ENCODE measurements at regions not wholly inside any gene's neighbourhood (a gene's known extent, or its start where the extent isn't known, plus 50 kb on each side); places are given as distances from the start of the nearest gene placed in this dataset.

DNA sequence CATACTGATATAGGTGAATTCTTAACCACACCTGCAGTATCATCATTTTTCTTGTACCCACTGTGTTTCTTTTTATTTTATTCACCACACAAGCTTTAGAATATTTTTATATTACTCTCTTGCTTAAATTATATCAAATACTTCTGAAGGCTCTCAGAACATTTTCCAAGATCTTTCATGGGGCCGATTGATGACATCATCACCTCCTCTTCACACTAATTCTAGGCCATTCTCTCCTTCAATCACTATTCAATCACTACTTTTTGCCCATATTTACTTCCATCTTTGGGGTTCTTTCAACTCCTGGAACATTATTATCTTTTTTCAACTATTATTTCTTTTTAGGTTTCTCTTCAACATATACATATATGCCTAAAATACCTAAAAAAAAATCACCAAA lies 1438.8 kb upstream of the ALCAM start:
- Histone ChIP-seq H3K36me3 (ENCODE audit: control insufficient read depth, insufficient read depth, low read length) (no peaks in the 10 kb centered on the region), H3K9me3 (ENCODE audit: control insufficient read depth, low read depth, low read length) (no peaks in the 10 kb centered on the region), H3K4me1 (ENCODE audit: control insufficient read depth, insufficient read depth, low read length) (no peaks in the 10 kb centered on the region), H3K27ac (ENCODE audit: low read length) (no peak overlapping the region), H3K4me3 (ENCODE audit: low read length) (no peak overlapping the region), H3K27me3 (ENCODE audit: control insufficient read depth, insufficient read depth, low read length) (no peaks in the 10 kb centered on the region)
- DNase-seq, result no peak
- 78% methylated on average over 1 of the region's 1 CpG for WGBS (ENCODE audit: insufficient coverage, low lambda C conversion rate)

DNA sequence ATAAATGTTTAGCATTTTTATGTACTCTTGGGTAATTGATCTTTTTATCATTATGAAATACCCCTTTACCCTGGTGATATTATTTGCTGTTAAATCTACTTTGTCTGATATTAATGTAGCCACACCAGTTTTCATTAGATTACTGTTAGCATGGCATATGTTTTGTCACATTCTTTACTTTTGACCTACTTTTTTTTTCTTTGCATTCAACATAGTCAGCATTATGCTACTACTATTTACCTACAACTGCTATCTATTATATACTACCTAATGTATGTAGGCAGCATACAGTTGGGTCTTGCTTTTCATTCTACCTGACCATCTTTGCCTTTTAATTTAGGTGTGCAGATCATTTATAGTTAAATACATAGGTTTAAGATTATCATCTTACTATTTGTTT lies 1429.6 kb upstream of the ALCAM start:
- no peaks in the 10 kb centered on the region for H3K27me3 ChIP-seq (ENCODE audit: control insufficient read depth, insufficient read depth, low read length)
- H3K9me3 ChIP-seq (ENCODE audit: control insufficient read depth, low read depth, low read length), result no peaks in the 10 kb centered on the region
- H3K4me3 ChIP-seq (ENCODE audit: low read length), result no peak overlapping the region
- H3K36me3 ChIP-seq (ENCODE audit: control insufficient read depth, insufficient read depth, low read length), result no peaks in the 10 kb centered on the region
- no peak for DNase-seq
- no peaks in the 10 kb centered on the region for H3K4me1 ChIP-seq (ENCODE audit: control insufficient read depth, insufficient read depth, low read length)
- H3K27ac ChIP-seq (ENCODE audit: low read length), result no peak overlapping the region

DNA sequence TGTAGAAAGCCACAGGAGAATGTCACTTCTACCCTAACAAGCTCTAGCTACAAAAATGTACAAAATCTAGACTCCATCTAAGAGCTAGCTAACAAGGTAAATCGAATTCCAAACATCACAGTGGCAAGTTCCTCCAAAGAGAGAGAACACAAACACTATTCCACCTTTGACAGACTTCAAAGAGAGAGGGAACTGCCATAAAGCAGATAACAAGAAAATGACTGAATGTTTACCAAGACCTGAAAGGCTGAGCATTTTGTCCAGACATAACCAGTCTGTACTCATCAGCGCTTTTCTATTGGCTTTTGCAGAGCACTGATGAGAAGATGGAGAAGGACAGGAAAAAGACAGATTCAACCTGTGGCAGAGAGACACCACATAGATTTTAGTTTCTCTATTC lies 1419.6 kb upstream of the ALCAM start:
- Histone ChIP-seq H3K4me1 (ENCODE audit: control insufficient read depth, insufficient read depth, low read length) (no peaks in the 10 kb centered on the region), H3K27ac (ENCODE audit: low read length) (no peak overlapping the region), H3K36me3 (ENCODE audit: control insufficient read depth, insufficient read depth, low read length) (no peaks in the 10 kb centered on the region), H3K4me3 (ENCODE audit: low read length) (no peak overlapping the region), H3K9me3 (ENCODE audit: control insufficient read depth, low read depth, low read length) (no peaks in the 10 kb centered on the region), H3K27me3 (ENCODE audit: control insufficient read depth, insufficient read depth, low read length) (no peaks in the 10 kb centered on the region)
- no CpG with 5 or more reads among the region's 2 CpGs for WGBS (ENCODE audit: insufficient coverage, low lambda C conversion rate)
- no peak for DNase-seq

GRCh38 chr3:103949693-103950092 lies 1417.0 kb upstream of the ALCAM start:
- Histone ChIP-seq H3K27me3 (ENCODE audit: control insufficient read depth, insufficient read depth, low read length) (no peaks in the 10 kb centered on the region), H3K4me1 (ENCODE audit: control insufficient read depth, insufficient read depth, low read length) (no peaks in the 10 kb centered on the region), H3K9me3 (ENCODE audit: control insufficient read depth, low read depth, low read length) (no peaks in the 10 kb centered on the region), H3K4me3 (ENCODE audit: low read length) (no peak overlapping the region), H3K27ac (ENCODE audit: low read length) (no peak overlapping the region), H3K36me3 (ENCODE audit: control insufficient read depth, insufficient read depth, low read length) (no peaks in the 10 kb centered on the region)
- WGBS (ENCODE audit: insufficient coverage, low lambda C conversion rate), result no CpG with 5 or more reads among the region's 1 CpG
- DNase-seq, result no peak

DNA sequence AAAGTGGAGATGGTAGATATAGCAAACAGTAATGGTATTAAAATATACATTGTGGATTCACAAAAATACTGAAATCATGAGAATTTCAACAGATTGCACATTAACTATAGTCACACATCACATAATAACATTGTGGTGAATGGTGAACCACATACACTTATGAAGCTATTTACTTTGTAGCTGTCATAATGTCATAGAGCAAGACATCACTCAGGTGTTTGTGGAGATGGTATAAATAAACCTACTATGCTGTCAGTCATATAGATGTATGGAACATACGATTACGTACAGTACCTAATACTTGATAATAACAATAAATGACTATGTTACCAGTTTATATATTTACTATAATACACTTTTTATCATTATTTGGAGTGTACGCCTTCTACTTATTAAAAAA lies 1416.0 kb upstream of the ALCAM start:
- H3K4me1 ChIP-seq (ENCODE audit: control insufficient read depth, insufficient read depth, low read length), result no peaks in the 10 kb centered on the region
- H3K27ac ChIP-seq (ENCODE audit: low read length), result no peak overlapping the region
- no peaks in the 10 kb centered on the region for H3K27me3 ChIP-seq (ENCODE audit: control insufficient read depth, insufficient read depth, low read length)
- DNase-seq, result no peak
- 43% methylated on average over 1 of the region's 3 CpGs for WGBS (ENCODE audit: insufficient coverage, low lambda C conversion rate)
- no peak overlapping the region for H3K4me3 ChIP-seq (ENCODE audit: low read length)
- no peaks in the 10 kb centered on the region for H3K36me3 ChIP-seq (ENCODE audit: control insufficient read depth, insufficient read depth, low read length)
- H3K9me3 ChIP-seq (ENCODE audit: control insufficient read depth, low read depth, low read length), result no peaks in the 10 kb centered on the region

DNA sequence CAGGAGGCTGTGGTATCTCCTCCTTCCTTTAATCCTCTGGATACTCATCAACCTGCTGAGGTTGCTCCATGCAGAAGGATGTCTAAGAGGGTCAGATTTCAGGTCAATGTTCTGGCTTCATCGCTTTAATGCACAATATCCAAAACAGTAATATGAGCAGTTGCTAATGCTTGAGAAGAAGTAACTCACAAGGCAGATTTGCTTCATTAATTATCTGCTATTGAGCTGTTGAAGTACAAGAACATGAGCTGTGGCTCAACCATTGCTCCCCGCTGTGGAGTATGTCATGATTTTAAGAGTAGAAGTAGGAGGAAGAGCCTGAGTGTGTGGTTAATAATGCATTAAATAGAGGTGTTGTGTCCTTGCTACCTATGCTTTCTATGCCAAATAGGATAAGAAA lies 1412.9 kb upstream of the ALCAM start:
- H3K27me3 ChIP-seq (ENCODE audit: control insufficient read depth, insufficient read depth, low read length), result no peaks in the 10 kb centered on the region
- H3K4me3 ChIP-seq (ENCODE audit: low read length), result no peak overlapping the region
- no peak overlapping the region for H3K27ac ChIP-seq (ENCODE audit: low read length)
- H3K36me3 ChIP-seq (ENCODE audit: control insufficient read depth, insufficient read depth, low read length), result no peaks in the 10 kb centered on the region
- H3K9me3 ChIP-seq (ENCODE audit: control insufficient read depth, low read depth, low read length), result no peaks in the 10 kb centered on the region
- H3K4me1 ChIP-seq (ENCODE audit: control insufficient read depth, insufficient read depth, low read length), result no peaks in the 10 kb centered on the region
- 83% methylated on average over 1 of the region's 2 CpGs for WGBS (ENCODE audit: insufficient coverage, low lambda C conversion rate)
- no peak for DNase-seq

DNA sequence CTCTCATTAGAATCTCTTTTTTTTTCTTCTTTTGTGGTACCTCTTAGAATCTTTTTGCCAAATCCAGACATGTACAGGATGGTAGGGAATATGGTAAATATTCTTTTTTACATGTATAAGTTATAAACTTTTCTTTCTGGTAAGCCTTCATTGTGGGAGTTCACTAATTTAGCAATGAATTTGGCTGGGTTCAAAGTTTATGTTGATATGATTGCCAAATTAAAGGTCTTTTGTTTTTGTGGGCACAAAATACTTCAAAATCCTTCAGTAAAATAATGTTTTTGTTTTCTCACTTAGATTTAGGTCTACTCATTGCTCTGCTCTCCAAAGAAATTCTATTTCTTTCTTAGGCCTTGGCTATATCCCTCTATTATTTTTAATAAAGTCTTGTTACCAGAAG lies 1405.9 kb upstream of the ALCAM start:
- H3K36me3 ChIP-seq (ENCODE audit: control insufficient read depth, insufficient read depth, low read length), result no peaks in the 10 kb centered on the region
- no peaks in the 10 kb centered on the region for H3K4me1 ChIP-seq (ENCODE audit: control insufficient read depth, insufficient read depth, low read length)
- no peak for DNase-seq
- no peaks in the 10 kb centered on the region for H3K27me3 ChIP-seq (ENCODE audit: control insufficient read depth, insufficient read depth, low read length)
- H3K4me3 ChIP-seq (ENCODE audit: low read length), result no peak overlapping the region
- no peaks in the 10 kb centered on the region for H3K9me3 ChIP-seq (ENCODE audit: control insufficient read depth, low read depth, low read length)
- H3K27ac ChIP-seq (ENCODE audit: low read length), result no peak overlapping the region

DNA sequence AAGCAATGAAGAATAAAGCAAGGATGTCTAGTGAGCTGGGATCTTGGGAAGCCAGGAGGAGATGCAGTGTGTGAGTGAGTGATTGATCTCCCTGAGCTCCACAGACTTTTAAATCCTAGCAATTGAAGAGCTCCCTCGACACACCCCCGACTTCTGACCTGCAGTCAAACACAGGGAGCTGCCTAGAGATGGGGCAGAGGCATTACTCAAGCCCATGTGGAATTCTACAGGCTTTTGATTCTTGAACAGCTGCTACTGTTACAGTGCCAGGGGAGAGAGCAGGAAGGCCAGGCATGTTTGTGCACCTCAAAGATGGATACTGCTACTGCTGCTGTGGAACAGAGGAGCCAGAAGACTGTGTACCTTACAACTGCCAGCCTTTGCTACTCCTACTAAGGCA lies 1403.1 kb upstream of the ALCAM start:
- no peak for DNase-seq
- H3K4me1 ChIP-seq (ENCODE audit: control insufficient read depth, insufficient read depth, low read length), result no peaks in the 10 kb centered on the region
- H3K27me3 ChIP-seq (ENCODE audit: control insufficient read depth, insufficient read depth, low read length), result no peaks in the 10 kb centered on the region
- no CpG with 5 or more reads among the region's 2 CpGs for WGBS (ENCODE audit: insufficient coverage, low lambda C conversion rate)
- no peaks in the 10 kb centered on the region for H3K36me3 ChIP-seq (ENCODE audit: control insufficient read depth, insufficient read depth, low read length)
- H3K9me3 ChIP-seq (ENCODE audit: control insufficient read depth, low read depth, low read length), result no peaks in the 10 kb centered on the region
- H3K4me3 ChIP-seq (ENCODE audit: low read length), result no peak overlapping the region
- no peak overlapping the region for H3K27ac ChIP-seq (ENCODE audit: low read length)

- Histone ChIP-seq H3K36me3 (ENCODE audit: control insufficient read depth, insufficient read depth, low read length) (no peaks in the 10 kb centered on the region), H3K9me3 (ENCODE audit: control insufficient read depth, low read depth, low read length) (no peaks in the 10 kb centered on the region), H3K4me1 (ENCODE audit: control insufficient read depth, insufficient read depth, low read length) (no peaks in the 10 kb centered on the region), H3K27ac (ENCODE audit: low read length) (no peak overlapping the region), H3K4me3 (ENCODE audit: low read length) (no peak overlapping the region), H3K27me3 (ENCODE audit: control insufficient read depth, insufficient read depth, low read length) (no peaks in the 10 kb centered on the region)
- no CpG with 5 or more reads among the region's 9 CpGs for WGBS (ENCODE audit: insufficient coverage, low lambda C conversion rate)
- no peak for DNase-seq
Observed at GRCh38 chr3:103965764-103966163, 1400.9 kb upstream of the ALCAM start.

- DNase-seq, result no peak
- WGBS (ENCODE audit: insufficient coverage, low lambda C conversion rate), result no CpG with 5 or more reads among the region's 3 CpGs
- H3K27ac ChIP-seq (ENCODE audit: low read length), result no peak overlapping the region
- no peak overlapping the region for H3K4me3 ChIP-seq (ENCODE audit: low read length)
- no peaks in the 10 kb centered on the region for H3K36me3 ChIP-seq (ENCODE audit: control insufficient read depth, insufficient read depth, low read length)
- no peaks in the 10 kb centered on the region for H3K27me3 ChIP-seq (ENCODE audit: control insufficient read depth, insufficient read depth, low read length)
- H3K4me1 ChIP-seq (ENCODE audit: control insufficient read depth, insufficient read depth, low read length), result no peaks in the 10 kb centered on the region
- no peaks in the 10 kb centered on the region for H3K9me3 ChIP-seq (ENCODE audit: control insufficient read depth, low read depth, low read length)
Observed at GRCh38 chr3:103966749-103967148, 1400.0 kb upstream of the ALCAM start.

- no peaks in the 10 kb centered on the region for H3K36me3 ChIP-seq (ENCODE audit: control insufficient read depth, insufficient read depth, low read length)
- H3K27ac ChIP-seq (ENCODE audit: low read length), result no peak overlapping the region
- WGBS (ENCODE audit: insufficient coverage, low lambda C conversion rate), result 100% methylated on average over 1 of the region's 2 CpGs
Observed at GRCh38 chr3:103968131-103968530, 1398.6 kb upstream of the ALCAM start.

More at GRCh38 chr3:103968131-103968530, 1398.6 kb upstream of the ALCAM start:
- H3K4me1 ChIP-seq (ENCODE audit: control insufficient read depth, insufficient read depth, low read length), result no peaks in the 10 kb centered on the region
- no peaks in the 10 kb centered on the region for H3K27me3 ChIP-seq (ENCODE audit: control insufficient read depth, insufficient read depth, low read length)
- DNase-seq, result no peak
- H3K9me3 ChIP-seq (ENCODE audit: control insufficient read depth, low read depth, low read length), result no peaks in the 10 kb centered on the region
- no peak overlapping the region for H3K4me3 ChIP-seq (ENCODE audit: low read length)
